Smooth muscle cell (in vitro differentiated cells): ENCODE measurements at regions not wholly inside any gene's neighbourhood (a gene's known extent, or its start where the extent isn't known, plus 50 kb on each side); places are given as distances from the start of the nearest gene placed in this dataset.
A peak's percentile ranks its signal among the peaks of the same experiment; 100 is the strongest.
"Not testable (repeated sequence)": the region's sequence is repeated elsewhere in the genome, so short reads cannot be mapped to it uniquely, and the experiment has no call there.

ENCODE experiments used
- DNase-seq: peaks from one replicate; lab custom pipeline; 2025; ENCODE audit not compliant: unreplicated experiment; lab: John Stamatoyannopoulos, UW
- H2AFZ ChIP-seq: fragments of 200-600 bp; sonication (generic); 2 replicates; pipeline ENCODE4 v1.6.0; 2016; ENCODE audit warnings: antibody characterized with exemption, low read depth, mild to moderate bottlenecking
- H3F3A ChIP-seq: fragments of 200-600 bp; sonication (generic); 2 replicates; pipeline ENCODE4 v1.6.0; 2017; ENCODE audit warnings: antibody characterized with exemption, low read depth
- H3K27ac ChIP-seq: fragments of 200-600 bp; sonication (generic); 2 replicates; pipeline ENCODE4 v1.5.1; 2016; ENCODE audit warnings: low read depth, mild to moderate bottlenecking
- H3K27me3 ChIP-seq: fragments of 200-600 bp; sonication (generic); 2 replicates; pipeline ENCODE4 v1.6.1; 2016; ENCODE audit warnings: low read depth, mild to moderate bottlenecking
- H3K36me3 ChIP-seq: fragments of 200-600 bp; sonication (generic); 2 replicates; pipeline ENCODE4 v1.5.1; 2016; ENCODE audit warnings: low read depth
- H3K4me1 ChIP-seq: fragments of 200-600 bp; sonication (generic); 2 replicates; pipeline ENCODE4 v1.5.1; 2016; ENCODE audit warnings: low read depth
- H3K4me2 ChIP-seq: fragments of 200-600 bp; sonication (generic); 2 replicates; pipeline ENCODE4 v1.6.0; 2016; ENCODE audit warnings: mild to moderate bottlenecking
- H3K4me3 ChIP-seq: fragments of 200-600 bp; sonication (generic); 2 replicates; pipeline ENCODE4 v1.5.1; 2016; ENCODE audit warnings: mild to moderate bottlenecking
- H3K79me2 ChIP-seq: fragments of 200-600 bp; sonication (generic); 2 replicates; pipeline ENCODE4 v1.6.0; 2016; ENCODE audit warnings: low read depth, mild to moderate bottlenecking
- H3K9ac ChIP-seq: fragments of 200-600 bp; sonication (generic); 2 replicates; pipeline ENCODE4 v1.6.0; 2016; ENCODE audit warnings: low read depth
- H3K9me3 ChIP-seq: fragments of 200-600 bp; sonication (generic); replicated peaks from 2 replicates; pipeline ENCODE4 v1.5.1; 2016; ENCODE audit warnings: low read depth
- H4K20me1 ChIP-seq: fragments of 200-600 bp; sonication (generic); 2 replicates; pipeline ENCODE4 v1.6.0; 2016; ENCODE audit warnings: low read depth
- WGBS: methylation state at CpG from one replicate; pipeline ENCODE4 v1.1.7; 2016; ENCODE audit warnings: low lambda C conversion rate; 5-methylcytosine and 5-hydroxymethylcytosine counted together
- TF ChIP-seq, protein P1 (sequence below): fragments of 200-600 bp; sonication (generic); IDR thresholded peaks from 2 replicates; pipeline ENCODE4 v1.5.1; 2017; ENCODE audit warnings: borderline replicate concordance, mild to moderate bottlenecking, antibody characterized with exemption; ENCODE audit not compliant: insufficient read depth, poor library complexity, severe bottlenecking

DNA sequence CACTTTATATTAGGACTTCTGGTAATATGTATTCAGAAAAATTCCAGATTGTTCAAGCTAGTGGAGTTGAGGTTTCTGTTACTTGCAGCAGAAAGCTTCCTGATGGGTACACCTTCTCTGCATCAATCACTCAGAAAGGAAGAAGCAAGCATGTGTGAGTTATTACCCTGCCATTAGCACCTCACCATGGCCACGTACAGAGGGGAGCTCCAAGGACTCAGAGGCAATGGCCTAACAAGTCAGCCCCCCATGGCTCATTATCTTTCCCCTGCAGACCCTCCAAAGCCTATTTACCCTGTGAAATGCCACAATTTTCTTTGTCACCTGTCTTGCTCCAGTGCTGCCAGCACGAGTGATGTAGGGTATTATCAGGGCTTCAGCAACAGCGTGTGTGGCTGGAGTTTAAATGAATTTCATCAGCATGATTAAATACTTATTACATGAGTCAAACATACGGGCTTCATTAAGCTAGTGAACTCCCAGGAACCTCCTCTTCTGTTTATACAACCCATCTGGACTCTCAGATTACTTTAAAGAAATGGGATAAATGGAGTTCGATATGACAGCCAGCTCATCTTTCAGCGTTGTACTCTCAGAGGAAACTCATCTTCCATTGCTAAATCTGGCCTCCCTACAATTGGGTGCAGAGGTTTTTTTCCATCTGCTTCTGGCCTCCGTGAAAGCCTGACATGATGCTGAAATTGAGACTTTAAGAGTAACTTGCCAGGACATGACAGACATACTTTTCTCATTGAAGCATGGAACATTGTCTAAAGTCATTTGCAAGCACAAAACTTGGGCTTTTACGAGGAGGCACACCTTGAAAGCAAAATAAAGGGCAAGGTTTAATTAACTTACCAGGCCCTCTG, 135.9 kb downstream of the TMEM30B start:
- TF ChIP-seq, protein P1, sequence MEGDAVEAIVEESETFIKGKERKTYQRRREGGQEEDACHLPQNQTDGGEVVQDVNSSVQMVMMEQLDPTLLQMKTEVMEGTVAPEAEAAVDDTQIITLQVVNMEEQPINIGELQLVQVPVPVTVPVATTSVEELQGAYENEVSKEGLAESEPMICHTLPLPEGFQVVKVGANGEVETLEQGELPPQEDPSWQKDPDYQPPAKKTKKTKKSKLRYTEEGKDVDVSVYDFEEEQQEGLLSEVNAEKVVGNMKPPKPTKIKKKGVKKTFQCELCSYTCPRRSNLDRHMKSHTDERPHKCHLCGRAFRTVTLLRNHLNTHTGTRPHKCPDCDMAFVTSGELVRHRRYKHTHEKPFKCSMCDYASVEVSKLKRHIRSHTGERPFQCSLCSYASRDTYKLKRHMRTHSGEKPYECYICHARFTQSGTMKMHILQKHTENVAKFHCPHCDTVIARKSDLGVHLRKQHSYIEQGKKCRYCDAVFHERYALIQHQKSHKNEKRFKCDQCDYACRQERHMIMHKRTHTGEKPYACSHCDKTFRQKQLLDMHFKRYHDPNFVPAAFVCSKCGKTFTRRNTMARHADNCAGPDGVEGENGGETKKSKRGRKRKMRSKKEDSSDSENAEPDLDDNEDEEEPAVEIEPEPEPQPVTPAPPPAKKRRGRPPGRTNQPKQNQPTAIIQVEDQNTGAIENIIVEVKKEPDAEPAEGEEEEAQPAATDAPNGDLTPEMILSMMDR: no peak
- Histone ChIP-seq H3K4me3 (no peak overlapping the region), H3K36me3 (no peaks in the 10 kb centered on the region), H3K79me2 (no peaks in the 10 kb centered on the region), H3K27ac (peak overlapping the region; percentile 79), H3K27me3 (no peaks in the 10 kb centered on the region), H2AFZ (peak overlapping the region; percentile 7), H3K4me2 (peak overlapping the region; percentile 19), H3K9me3 (peaks cover 3% of the 10 kb centered on the region), H3K9ac (peak overlapping the region; percentile 22), H3F3A (no peaks in the 10 kb centered on the region), H4K20me1 (no peaks in the 10 kb centered on the region), H3K4me1 (peaks cover 10% of the 10 kb centered on the region)
- no peak for DNase-seq
- WGBS: 68% methylated on average over 8 of the region's 8 CpGs

- not testable (repeated sequence) for H3K4me1 ChIP-seq, H3K9me3 ChIP-seq, DNase-seq, H4K20me1 ChIP-seq, H3F3A ChIP-seq, H3K27me3 ChIP-seq, H3K79me2 ChIP-seq, H3K36me3 ChIP-seq, H3K4me3 ChIP-seq, H2AFZ ChIP-seq, H3K9ac ChIP-seq, H3K4me2 ChIP-seq
- peak overlapping the region; percentile 79 for H3K27ac ChIP-seq
- 82% methylated on average over 7 of the region's 7 CpGs for WGBS
Observed at GRCh38 chr14:61144117-61145033, 136.8 kb downstream of the TMEM30B start.

GRCh38 chr14:61140872-61141271, 140.3 kb downstream of the TMEM30B start:
- Histone ChIP-seq H4K20me1 (no peaks in the 10 kb centered on the region), H3K4me2 (no peak overlapping the region), H3K9me3 (peaks cover 3% of the 10 kb centered on the region), H3F3A (no peaks in the 10 kb centered on the region), H3K4me3 (no peak overlapping the region), H3K27me3 (no peaks in the 10 kb centered on the region), H2AFZ (no peak overlapping the region), H3K4me1 (peaks cover 5% of the 10 kb centered on the region), H3K27ac (peak overlapping the region; percentile 44), H3K79me2 (no peaks in the 10 kb centered on the region), H3K36me3 (no peaks in the 10 kb centered on the region), H3K9ac (no peak overlapping the region)
- no peak for DNase-seq
- TF ChIP-seq, protein P1: no peak

DNA sequence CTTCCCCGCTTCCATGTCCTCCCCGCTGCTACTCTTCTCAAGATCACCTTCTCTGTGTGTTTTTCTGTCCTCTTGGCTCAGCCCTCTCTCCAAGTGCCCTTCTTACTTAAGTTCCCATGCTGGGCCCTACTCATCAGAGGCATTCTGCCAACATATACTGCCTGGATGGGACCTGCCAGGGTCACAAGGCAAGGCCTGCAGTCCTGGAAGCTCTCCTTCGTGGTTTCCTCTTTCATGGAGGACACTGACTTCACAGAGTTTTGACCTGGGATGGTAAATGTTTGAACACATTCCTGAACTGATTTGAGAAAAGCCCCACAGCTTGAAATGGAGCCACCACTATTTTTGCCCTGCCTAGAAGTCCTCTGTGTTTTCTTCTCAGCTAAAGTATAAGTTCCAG, 140.9 kb downstream of the TMEM30B start:
- 87% methylated on average over 3 of the region's 3 CpGs for WGBS
- Histone ChIP-seq H3K27ac (peak overlapping the region; percentile 44), H3F3A (no peaks in the 10 kb centered on the region), H2AFZ (no peak overlapping the region), H4K20me1 (no peaks in the 10 kb centered on the region), H3K79me2 (no peaks in the 10 kb centered on the region), H3K27me3 (no peaks in the 10 kb centered on the region), H3K4me2 (no peak overlapping the region), H3K36me3 (no peaks in the 10 kb centered on the region), H3K9me3 (peaks cover 3% of the 10 kb centered on the region), H3K9ac (no peak overlapping the region), H3K4me1 (no peaks in the 10 kb centered on the region), H3K4me3 (no peak overlapping the region)
- TF ChIP-seq, protein P1: no peak
- DNase-seq: no peak
